ENCODE measurements at regions not wholly inside any gene's neighbourhood (a gene's known extent, or its start where the extent isn't known, plus 50 kb on each side); places are given as distances from the start of the nearest gene placed in this dataset.

GRCh38 chr1:233844692-233845091 lies 59.8 kb upstream of the SLC35F3 start:
- TF ChIP-seq, protein P1, sequence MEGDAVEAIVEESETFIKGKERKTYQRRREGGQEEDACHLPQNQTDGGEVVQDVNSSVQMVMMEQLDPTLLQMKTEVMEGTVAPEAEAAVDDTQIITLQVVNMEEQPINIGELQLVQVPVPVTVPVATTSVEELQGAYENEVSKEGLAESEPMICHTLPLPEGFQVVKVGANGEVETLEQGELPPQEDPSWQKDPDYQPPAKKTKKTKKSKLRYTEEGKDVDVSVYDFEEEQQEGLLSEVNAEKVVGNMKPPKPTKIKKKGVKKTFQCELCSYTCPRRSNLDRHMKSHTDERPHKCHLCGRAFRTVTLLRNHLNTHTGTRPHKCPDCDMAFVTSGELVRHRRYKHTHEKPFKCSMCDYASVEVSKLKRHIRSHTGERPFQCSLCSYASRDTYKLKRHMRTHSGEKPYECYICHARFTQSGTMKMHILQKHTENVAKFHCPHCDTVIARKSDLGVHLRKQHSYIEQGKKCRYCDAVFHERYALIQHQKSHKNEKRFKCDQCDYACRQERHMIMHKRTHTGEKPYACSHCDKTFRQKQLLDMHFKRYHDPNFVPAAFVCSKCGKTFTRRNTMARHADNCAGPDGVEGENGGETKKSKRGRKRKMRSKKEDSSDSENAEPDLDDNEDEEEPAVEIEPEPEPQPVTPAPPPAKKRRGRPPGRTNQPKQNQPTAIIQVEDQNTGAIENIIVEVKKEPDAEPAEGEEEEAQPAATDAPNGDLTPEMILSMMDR (IDR thresholded peaks at IDR 0.05; ENCODE audit: insufficient read depth, low read length), result no peak
- TF ChIP-seq POLR2AphosphoS5 (IDR thresholded peaks at IDR 0.05; ENCODE audit: low read depth) (no peak), SPI1 (IDR thresholded peaks at IDR 0.05; ENCODE audit: borderline replicate concordance, low read depth) (no peak)
